ENCODE measurements at regions not wholly inside any gene's neighbourhood (a gene's known extent, or its start where the extent isn't known, plus 50 kb on each side); places are given as distances from the start of the nearest gene placed in this dataset.

DNA sequence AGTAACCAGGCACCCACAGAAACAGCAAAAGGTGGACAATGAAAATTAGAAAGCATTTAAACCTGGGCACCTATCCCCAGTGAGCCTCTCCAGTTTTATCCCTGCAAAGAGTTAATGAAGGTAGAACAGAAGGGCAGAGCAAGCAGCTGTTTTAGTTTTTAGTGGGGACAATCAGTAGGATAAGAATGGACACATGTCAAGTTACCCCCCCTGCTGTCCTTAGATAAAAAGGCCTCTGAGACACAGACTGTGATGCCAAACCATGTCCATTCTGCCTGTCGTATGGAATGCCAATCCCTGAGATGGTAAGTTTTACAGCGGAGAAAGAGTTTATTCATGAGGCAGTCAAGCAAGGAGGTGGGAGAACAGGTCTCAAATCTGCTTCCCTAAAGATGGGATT, 162.6 kb upstream of the AGR3 start:
- TF ChIP-seq, protein P1, sequence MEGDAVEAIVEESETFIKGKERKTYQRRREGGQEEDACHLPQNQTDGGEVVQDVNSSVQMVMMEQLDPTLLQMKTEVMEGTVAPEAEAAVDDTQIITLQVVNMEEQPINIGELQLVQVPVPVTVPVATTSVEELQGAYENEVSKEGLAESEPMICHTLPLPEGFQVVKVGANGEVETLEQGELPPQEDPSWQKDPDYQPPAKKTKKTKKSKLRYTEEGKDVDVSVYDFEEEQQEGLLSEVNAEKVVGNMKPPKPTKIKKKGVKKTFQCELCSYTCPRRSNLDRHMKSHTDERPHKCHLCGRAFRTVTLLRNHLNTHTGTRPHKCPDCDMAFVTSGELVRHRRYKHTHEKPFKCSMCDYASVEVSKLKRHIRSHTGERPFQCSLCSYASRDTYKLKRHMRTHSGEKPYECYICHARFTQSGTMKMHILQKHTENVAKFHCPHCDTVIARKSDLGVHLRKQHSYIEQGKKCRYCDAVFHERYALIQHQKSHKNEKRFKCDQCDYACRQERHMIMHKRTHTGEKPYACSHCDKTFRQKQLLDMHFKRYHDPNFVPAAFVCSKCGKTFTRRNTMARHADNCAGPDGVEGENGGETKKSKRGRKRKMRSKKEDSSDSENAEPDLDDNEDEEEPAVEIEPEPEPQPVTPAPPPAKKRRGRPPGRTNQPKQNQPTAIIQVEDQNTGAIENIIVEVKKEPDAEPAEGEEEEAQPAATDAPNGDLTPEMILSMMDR (IDR thresholded peaks at IDR 0.05; ENCODE audit: poor library complexity, severe bottlenecking) = no peak
- no peak for TF ChIP-seq POLR2AphosphoS5 (IDR thresholded peaks at IDR 0.05)
- TF ChIP-seq EZH2 (IDR thresholded peaks at IDR 0.05; ENCODE audit: borderline replicate concordance, insufficient read depth, low read length, poor library complexity, severe bottlenecking) = no peak
- no peak for TF ChIP-seq EP300 (conservative IDR thresholded peaks at IDR 0.05; ENCODE audit: poor library complexity, severe bottlenecking)

All from neural cell (in vitro differentiated cells).